BLaER1 (cell line): ENCODE measurements at regions not wholly inside any gene's neighbourhood (a gene's known extent, or its start where the extent isn't known, plus 50 kb on each side); places are given as distances from the start of the nearest gene placed in this dataset.

Experiments
- H3K27ac ChIP-seq: shearing (Covaris generic); formaldehyde crosslinking; 2 replicates; pipeline ENCODE4 v1.8.1; 2022
- H3K27me3 ChIP-seq: shearing (Covaris generic); formaldehyde crosslinking; 2 replicates; pipeline ENCODE4 v1.8.1; 2022
- H3K36me3 ChIP-seq: shearing (Covaris generic); formaldehyde crosslinking; 2 replicates; pipeline ENCODE4 v1.8.1; 2022
- H3K4me1 ChIP-seq: shearing (Covaris generic); formaldehyde crosslinking; 2 replicates; pipeline ENCODE4 v1.8.1; 2022
- H3K4me2 ChIP-seq: shearing (Covaris generic); formaldehyde crosslinking; 2 replicates; pipeline ENCODE4 v1.8.1; 2022
- H3K4me3 ChIP-seq: shearing (Covaris generic); formaldehyde crosslinking; 2 replicates; pipeline ENCODE4 v1.8.1; 2022
- H3K9ac ChIP-seq: shearing (Covaris generic); formaldehyde crosslinking; 2 replicates; pipeline ENCODE4 v1.8.1; 2022
- H3K9me3 ChIP-seq: shearing (Covaris generic); formaldehyde crosslinking; 2 replicates; pipeline ENCODE4 v1.8.1; 2022
- H4K20me1 ChIP-seq: shearing (Covaris generic); formaldehyde crosslinking; 2 replicates; pipeline ENCODE4 v1.8.1; 2022
- Cebpa-rat ChIP-seq: shearing (Covaris generic); IDR thresholded peaks from 2 replicates; pipeline ENCODE4 v1.8.1; 2022

- no peak for TF ChIP-seq Cebpa-rat
- H3K9me3 ChIP-seq = no peaks in the 10 kb centered on the region
- H3K4me1 ChIP-seq = peaks cover 9% of the 10 kb centered on the region
- no peak overlapping the region for H3K9ac ChIP-seq
- no peaks in the 10 kb centered on the region for H4K20me1 ChIP-seq
- no peak overlapping the region for H3K4me2 ChIP-seq
- no peak overlapping the region for H3K4me3 ChIP-seq
- no peaks in the 10 kb centered on the region for H3K27me3 ChIP-seq
- no peak overlapping the region for H3K27ac ChIP-seq
- no peaks in the 10 kb centered on the region for H3K36me3 ChIP-seq
Observed at GRCh38 chr2:104638190-104638858, 215.6 kb upstream of the POU3F3 start.

- H4K20me1 ChIP-seq = no peaks in the 10 kb centered on the region
- no peak overlapping the region for H3K9ac ChIP-seq
- no peaks in the 10 kb centered on the region for H3K36me3 ChIP-seq
- peaks cover 9% of the 10 kb centered on the region for H3K4me1 ChIP-seq
- no peak overlapping the region for H3K4me3 ChIP-seq
- H3K4me2 ChIP-seq = no peak overlapping the region
- H3K27me3 ChIP-seq = no peaks in the 10 kb centered on the region
- H3K9me3 ChIP-seq = no peaks in the 10 kb centered on the region
- TF ChIP-seq Cebpa-rat = no peak
- no peak overlapping the region for H3K27ac ChIP-seq
Observed at GRCh38 chr2:104638859-104639202, 215.1 kb upstream of the POU3F3 start.

DNA sequence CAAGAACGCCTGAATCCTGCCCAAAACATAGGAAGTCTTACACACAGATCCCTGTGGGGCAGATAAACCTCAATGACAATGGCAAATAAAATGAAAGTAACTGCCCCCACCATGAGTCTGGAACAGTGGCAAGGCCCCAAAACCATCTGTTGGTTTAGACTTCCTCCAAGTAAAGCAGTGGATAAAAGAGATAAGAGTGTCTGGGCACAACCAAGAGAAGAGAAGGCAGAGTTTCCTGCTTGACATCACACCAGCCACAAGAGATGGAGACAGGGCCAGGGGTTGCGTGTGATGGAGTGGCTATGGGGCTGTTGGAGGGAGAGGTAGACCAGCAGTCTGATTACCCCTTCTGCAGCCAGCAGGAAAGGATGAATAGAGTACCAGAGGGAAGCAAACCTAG is 212.1 kb upstream of the POU3F3 start:
- no peaks in the 10 kb centered on the region for H3K9me3 ChIP-seq
- no peaks in the 10 kb centered on the region for H3K27me3 ChIP-seq

DNA sequence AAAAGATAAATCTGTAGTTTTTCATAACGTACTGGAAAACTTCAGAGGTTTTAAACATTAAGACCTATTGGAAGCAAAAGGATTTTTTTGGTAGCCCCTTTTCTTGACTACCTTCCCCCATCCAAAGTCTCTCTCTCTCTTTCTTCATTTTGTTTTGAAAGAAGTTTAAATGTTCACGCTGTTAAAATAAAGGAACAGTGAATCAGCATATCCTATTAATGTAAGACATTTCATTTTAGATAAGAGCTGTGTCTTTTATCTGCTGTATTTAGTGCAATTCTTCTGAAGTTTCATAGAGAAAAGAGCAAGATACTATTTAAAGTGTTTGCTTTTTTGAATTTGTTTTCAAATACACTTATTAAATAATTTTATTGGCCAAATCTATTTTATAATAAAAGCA is 205.5 kb upstream of the POU3F3 start:
- H3K27ac ChIP-seq = no peak overlapping the region
- no peaks in the 10 kb centered on the region for H3K9me3 ChIP-seq
- H3K4me3 ChIP-seq = no peak overlapping the region
- no peaks in the 10 kb centered on the region for H3K36me3 ChIP-seq
- no peak overlapping the region for H3K9ac ChIP-seq
- no peaks in the 10 kb centered on the region for H4K20me1 ChIP-seq
- H3K4me2 ChIP-seq = no peak overlapping the region
- no peak for TF ChIP-seq Cebpa-rat
- H3K27me3 ChIP-seq = no peaks in the 10 kb centered on the region
- no peaks in the 10 kb centered on the region for H3K4me1 ChIP-seq

More for the DNA sequence above, 212.1 kb upstream of the POU3F3 start:
- TF ChIP-seq Cebpa-rat = no peak
- peaks cover 7% of the 10 kb centered on the region for H3K4me1 ChIP-seq
- no peak overlapping the region for H3K4me3 ChIP-seq
- H3K9ac ChIP-seq = no peak overlapping the region
- H3K27ac ChIP-seq = no peak overlapping the region
- no peak overlapping the region for H3K4me2 ChIP-seq
- H4K20me1 ChIP-seq = no peaks in the 10 kb centered on the region
- no peaks in the 10 kb centered on the region for H3K36me3 ChIP-seq

DNA sequence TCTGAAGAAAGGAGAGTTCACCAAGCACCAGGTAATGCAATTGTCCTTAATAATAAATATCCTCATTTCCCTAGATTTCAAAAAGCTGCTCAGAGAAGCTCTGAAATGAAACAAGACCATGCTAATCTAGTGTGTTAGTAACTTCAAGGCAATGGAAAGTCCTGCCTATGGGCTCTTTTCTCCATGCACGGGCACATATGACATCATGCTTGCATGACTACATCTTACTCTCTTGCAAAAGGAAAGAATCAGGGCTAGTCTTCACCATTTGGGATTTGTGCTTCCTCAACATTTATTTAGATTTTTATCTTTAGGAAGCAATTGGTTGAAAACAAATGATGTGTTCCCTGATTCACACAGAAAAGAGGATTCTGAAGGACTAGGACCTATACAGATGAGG is 204.0 kb upstream of the POU3F3 start:
- Histone ChIP-seq H3K4me1 (no peaks in the 10 kb centered on the region), H3K27me3 (no peaks in the 10 kb centered on the region), H3K36me3 (no peaks in the 10 kb centered on the region), H3K4me2 (no peak overlapping the region), H4K20me1 (no peaks in the 10 kb centered on the region), H3K9me3 (no peaks in the 10 kb centered on the region), H3K4me3 (no peak overlapping the region), H3K9ac (no peak overlapping the region), H3K27ac (no peak overlapping the region)
- TF ChIP-seq Cebpa-rat = no peak

DNA sequence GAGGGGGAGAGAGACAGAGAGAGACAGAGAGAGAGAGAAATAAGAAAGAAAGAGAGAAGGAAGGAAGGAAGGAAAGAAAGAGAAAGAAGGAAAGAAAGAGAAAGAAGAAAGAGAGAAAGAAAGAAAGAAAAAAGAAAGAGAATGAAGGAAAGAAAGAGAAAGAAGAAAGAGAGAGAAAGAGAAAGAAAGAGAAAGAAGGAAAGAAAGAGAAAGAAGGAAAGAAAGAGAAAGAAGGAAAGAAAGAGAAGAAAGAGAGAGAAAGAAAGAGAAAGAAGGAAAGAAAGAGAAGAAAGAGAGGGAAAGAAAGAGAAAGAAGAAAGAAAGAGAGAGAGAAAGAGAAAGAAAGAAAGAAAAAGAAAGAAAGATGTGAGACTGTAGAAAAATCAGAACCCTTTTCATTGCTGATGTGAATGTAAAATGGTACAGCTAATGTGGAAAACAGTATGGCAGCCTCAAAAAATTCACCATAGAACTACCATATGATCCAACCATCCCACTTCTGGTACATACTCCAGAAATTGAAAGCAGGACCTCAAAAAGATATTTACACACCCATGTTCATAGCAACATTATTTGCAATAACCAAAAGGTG is 203.4 kb upstream of the POU3F3 start:
- Histone ChIP-seq H3K27ac (no peak overlapping the region), H3K36me3 (no peaks in the 10 kb centered on the region), H3K9ac (no peak overlapping the region), H3K4me1 (no peaks in the 10 kb centered on the region), H3K27me3 (no peaks in the 10 kb centered on the region), H3K4me2 (no peak overlapping the region), H3K9me3 (no peaks in the 10 kb centered on the region), H4K20me1 (no peaks in the 10 kb centered on the region), H3K4me3 (no peak overlapping the region)
- no peak for TF ChIP-seq Cebpa-rat

GRCh38 chr2:104654811-104655210 is 199.1 kb upstream of the POU3F3 start:
- H3K4me3 ChIP-seq = no peak overlapping the region
- TF ChIP-seq Cebpa-rat = no peak

DNA sequence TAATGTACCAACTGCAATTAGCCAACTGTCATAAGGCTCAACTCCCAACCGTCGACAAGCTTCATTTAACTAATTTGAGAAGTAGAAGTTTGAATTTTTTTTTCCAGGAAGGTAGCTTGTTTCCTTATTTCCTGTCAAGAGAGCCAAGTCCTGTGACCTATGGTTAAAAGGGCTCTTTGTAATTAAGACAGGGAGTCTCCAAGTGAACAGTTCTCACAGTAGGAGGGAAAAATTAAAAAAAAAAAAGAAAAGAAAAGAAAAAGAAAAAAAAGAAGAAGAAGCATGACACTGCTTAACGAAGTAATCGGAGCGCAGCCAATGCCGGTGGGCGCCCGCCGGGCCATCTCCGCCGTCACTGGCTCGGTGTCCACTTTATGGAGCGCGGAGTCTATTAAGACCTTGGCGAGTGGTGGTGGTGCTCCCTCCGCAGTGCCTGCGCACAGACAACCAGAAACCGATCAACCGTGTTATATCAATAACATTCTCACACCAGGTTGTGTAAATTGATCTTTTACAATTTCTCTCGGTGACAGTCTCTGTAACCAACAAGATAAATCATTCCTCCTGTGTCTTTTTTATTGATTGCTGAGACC is 197.2 kb upstream of the POU3F3 start:
- Histone ChIP-seq H3K27me3 (no peaks in the 10 kb centered on the region), H4K20me1 (no peaks in the 10 kb centered on the region), H3K9ac (no peak overlapping the region), H3K4me3 (no peak overlapping the region), H3K36me3 (no peaks in the 10 kb centered on the region), H3K4me1 (peaks cover 24% of the 10 kb centered on the region), H3K9me3 (peaks cover 9% of the 10 kb centered on the region), H3K4me2 (peak overlapping the region; percentile 46), H3K27ac (no peak overlapping the region)
- no peak for TF ChIP-seq Cebpa-rat

More at GRCh38 chr2:104654811-104655210, 199.1 kb upstream of the POU3F3 start:
- Histone ChIP-seq H3K36me3 (no peaks in the 10 kb centered on the region), H3K4me1 (peaks cover 24% of the 10 kb centered on the region), H3K4me2 (no peak overlapping the region), H3K27me3 (no peaks in the 10 kb centered on the region), H3K9me3 (peaks cover 9% of the 10 kb centered on the region), H4K20me1 (no peaks in the 10 kb centered on the region), H3K9ac (no peak overlapping the region), H3K27ac (no peak overlapping the region)

DNA sequence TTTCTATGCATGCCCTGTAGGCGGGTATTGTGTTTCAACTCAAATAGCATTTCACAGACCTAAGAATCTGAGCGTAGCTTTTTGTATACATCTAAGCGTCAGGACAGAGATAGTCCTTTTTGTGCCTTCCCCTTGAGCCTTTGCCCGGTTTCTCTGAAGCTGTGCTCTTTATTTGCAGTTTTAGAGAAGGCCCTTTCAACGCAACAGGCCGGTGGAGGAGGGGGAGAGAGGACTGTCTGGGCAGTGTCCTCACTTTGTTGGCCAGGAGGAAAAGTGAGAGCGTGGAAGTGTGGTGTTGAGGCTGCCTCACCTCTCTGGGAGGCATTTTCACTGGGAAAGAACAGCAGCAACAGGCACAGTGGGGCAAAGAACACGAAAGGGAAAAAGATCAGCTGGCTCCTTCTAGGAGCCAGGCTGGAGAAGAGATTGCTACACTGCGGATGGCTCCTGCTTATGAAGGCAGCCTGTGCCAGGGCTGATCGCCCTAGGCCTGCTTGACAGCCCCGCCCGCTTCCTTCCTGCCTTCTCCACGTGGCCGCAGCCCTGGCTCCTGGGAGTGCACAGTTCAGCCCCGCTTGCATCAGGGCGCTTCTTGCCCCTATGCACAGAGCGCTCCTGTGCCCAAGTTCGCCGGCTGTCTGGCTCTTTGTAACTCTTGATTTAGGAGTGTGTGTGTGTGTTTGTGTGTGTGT is 195.6 kb upstream of the POU3F3 start:
- Histone ChIP-seq H3K27me3 (no peaks in the 10 kb centered on the region), H3K4me2 (peak overlapping the region; percentile 65), H4K20me1 (no peaks in the 10 kb centered on the region), H3K9me3 (peaks cover 9% of the 10 kb centered on the region), H3K4me1 (peaks cover 24% of the 10 kb centered on the region), H3K4me3 (no peak overlapping the region), H3K9ac (0 out of 2 replicates have a peak overlapping the region, but pooled peaks have one; percentile 37), H3K36me3 (no peaks in the 10 kb centered on the region), H3K27ac (peak overlapping the region; percentile 64)
- TF ChIP-seq Cebpa-rat = no peak
